SU-DHL-6 (cell line): ENCODE measurements at regions not wholly inside any gene's neighbourhood (a gene's known extent, or its start where the extent isn't known, plus 50 kb on each side); places are given as distances from the start of the nearest gene placed in this dataset.

Experiments used
- EZH2phosphoT487 ChIP-seq: fragments of 200-600 bp; sonication (generic), shearing (Covaris generic); conservative IDR thresholded peaks from 2 replicates; pipeline ENCODE4 v1.6.1; 2018; ENCODE audit warnings: mild to moderate bottlenecking, antibody characterized with exemption, low read length, moderate library complexity, mixed read lengths
- TF ChIP-seq, protein P1 (sequence below): fragments of 200-600 bp; sonication (generic); IDR thresholded peaks from one replicate; pipeline ENCODE4 v1.5.1; 2017; ENCODE audit warnings: antibody characterized with exemption, mild to moderate bottlenecking, low read length, moderate library complexity; ENCODE audit not compliant: insufficient read depth, poor library complexity, severe bottlenecking

DNA sequence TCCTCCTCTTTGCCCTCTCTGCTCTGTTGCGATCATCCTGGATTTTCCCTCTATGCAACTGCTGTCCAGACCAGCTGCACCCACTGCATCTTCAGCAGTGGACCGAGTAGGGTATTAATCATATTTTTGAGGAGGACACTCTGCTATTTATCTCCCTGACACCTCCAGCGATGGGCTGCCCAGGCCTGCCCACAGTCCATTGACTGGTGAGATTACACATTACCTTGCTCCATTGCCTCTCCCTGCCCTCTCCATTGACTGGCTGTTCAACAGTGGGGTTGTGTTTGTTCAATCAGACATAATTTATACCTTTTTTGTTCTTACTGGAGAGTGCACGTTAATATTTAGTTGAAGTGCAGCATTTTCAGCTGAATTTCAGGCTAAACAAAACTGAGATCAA lies 559.3 kb upstream of the ARRDC4 start:
- TF ChIP-seq, protein P1, sequence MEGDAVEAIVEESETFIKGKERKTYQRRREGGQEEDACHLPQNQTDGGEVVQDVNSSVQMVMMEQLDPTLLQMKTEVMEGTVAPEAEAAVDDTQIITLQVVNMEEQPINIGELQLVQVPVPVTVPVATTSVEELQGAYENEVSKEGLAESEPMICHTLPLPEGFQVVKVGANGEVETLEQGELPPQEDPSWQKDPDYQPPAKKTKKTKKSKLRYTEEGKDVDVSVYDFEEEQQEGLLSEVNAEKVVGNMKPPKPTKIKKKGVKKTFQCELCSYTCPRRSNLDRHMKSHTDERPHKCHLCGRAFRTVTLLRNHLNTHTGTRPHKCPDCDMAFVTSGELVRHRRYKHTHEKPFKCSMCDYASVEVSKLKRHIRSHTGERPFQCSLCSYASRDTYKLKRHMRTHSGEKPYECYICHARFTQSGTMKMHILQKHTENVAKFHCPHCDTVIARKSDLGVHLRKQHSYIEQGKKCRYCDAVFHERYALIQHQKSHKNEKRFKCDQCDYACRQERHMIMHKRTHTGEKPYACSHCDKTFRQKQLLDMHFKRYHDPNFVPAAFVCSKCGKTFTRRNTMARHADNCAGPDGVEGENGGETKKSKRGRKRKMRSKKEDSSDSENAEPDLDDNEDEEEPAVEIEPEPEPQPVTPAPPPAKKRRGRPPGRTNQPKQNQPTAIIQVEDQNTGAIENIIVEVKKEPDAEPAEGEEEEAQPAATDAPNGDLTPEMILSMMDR = no peak
- no peak for TF ChIP-seq EZH2phosphoT487
